Mesenchymal stem cell (in vitro differentiated cells and primary cell): ENCODE measurements at regions not wholly inside any gene's neighbourhood (a gene's known extent, or its start where the extent isn't known, plus 50 kb on each side); places are given as distances from the start of the nearest gene placed in this dataset.

Experiments used
- DNase-seq: peaks from one replicate; pipeline ENCODE4 v3.0.0-alpha.2; 2013
- H2AFZ ChIP-seq: one replicate; pipeline ENCODE4 v1.6.1; 2013; ENCODE audit warnings: low read depth, mild to moderate bottlenecking, control low read depth, inconsistent platforms, low read length, moderate library complexity
- H2AK5ac ChIP-seq: 2 replicates; pipeline ENCODE4 v1.6.1; 2013; ENCODE audit warnings: low read length, moderate library complexity, mild to moderate bottlenecking, inconsistent platforms; ENCODE audit not compliant: severe bottlenecking
- H2BK120ac ChIP-seq: one replicate; pipeline ENCODE4 v1.6.1; 2013; ENCODE audit warnings: low read depth, mild to moderate bottlenecking, inconsistent platforms, low read length, moderate library complexity
- H2BK12ac ChIP-seq, 2 experiments: one replicate each; pipeline ENCODE4 v1.6.1; 2013; ENCODE audit warnings: inconsistent platforms in 2 of 2, low read length in 2 of 2, mild to moderate bottlenecking in 2 of 2, moderate library complexity in 2 of 2, control low read depth in 1 of 2
- H2BK15ac ChIP-seq: one replicate; pipeline ENCODE4 v1.6.1; 2013; ENCODE audit warnings: mild to moderate bottlenecking, low read depth, inconsistent platforms; ENCODE audit not compliant: poor library complexity, severe bottlenecking
- H2BK5ac ChIP-seq: 2 replicates; pipeline ENCODE4 v1.6.1; 2013; ENCODE audit warnings: low read depth, mild to moderate bottlenecking, low read length, control low read depth, inconsistent platforms; ENCODE audit not compliant: poor library complexity, severe bottlenecking
- H3K14ac ChIP-seq, 2 experiments: one replicate each; pipeline ENCODE4 v1.6.1; 2013; ENCODE audit warnings: inconsistent platforms in 2 of 2, low read length in 2 of 2, control low read depth in 1 of 2, mild to moderate bottlenecking in 1 of 2, moderate library complexity in 1 of 2
- H3K18ac ChIP-seq, 2 experiments: one replicate each; pipeline ENCODE4 v1.6.1; 2013; ENCODE audit warnings: inconsistent platforms in 2 of 2, low read length in 2 of 2, control low read depth in 1 of 2, low read depth in 1 of 2, mild to moderate bottlenecking in 1 of 2
- H3K23ac ChIP-seq, 2 experiments: one replicate each; pipeline ENCODE4 v1.6.1; 2013; ENCODE audit warnings: inconsistent platforms in 2 of 2, low read length in 2 of 2, mild to moderate bottlenecking in 2 of 2, moderate library complexity in 2 of 2, control low read depth in 1 of 2
- H3K27ac ChIP-seq: 2 replicates; pipeline ENCODE4 v1.5.1; 2013; ENCODE audit warnings: mild to moderate bottlenecking, moderate library complexity, low read length, control low read depth, inconsistent platforms; ENCODE audit not compliant: poor library complexity, severe bottlenecking
- H3K27me3 ChIP-seq, 2 experiments: 2 replicates each; pipeline versions ENCODE4 v1.6.1 to v1.7.0; 2013; ENCODE audit warnings: low read length in 2 of 2, mild to moderate bottlenecking in 2 of 2, moderate library complexity in 2 of 2, control low read depth in 1 of 2, inconsistent platforms in 1 of 2; ENCODE audit not compliant: control insufficient read depth in 1 of 2, insufficient read depth in 1 of 2
- H3K36me3 ChIP-seq, 2 experiments: 2 replicates each; pipeline versions ENCODE4 v1.6.1 to v1.7.0; 2013; ENCODE audit warnings: low read length in 2 of 2, control low read depth in 1 of 2, inconsistent platforms in 1 of 2, low read depth in 1 of 2, mild to moderate bottlenecking in 1 of 2; ENCODE audit not compliant: insufficient read depth in 2 of 2, control insufficient read depth in 1 of 2
- H3K4ac ChIP-seq, 2 experiments: one replicate each; pipeline ENCODE4 v1.6.1; 2013; ENCODE audit warnings: inconsistent platforms in 2 of 2, low read length in 2 of 2, mild to moderate bottlenecking in 2 of 2, moderate library complexity in 2 of 2, control low read depth in 1 of 2, low read depth in 1 of 2
- H3K4me1 ChIP-seq: 2 replicates; pipeline ENCODE4 v1.6.1; 2013; ENCODE audit warnings: low read depth, low read length, control low read depth; ENCODE audit not compliant: control insufficient read depth, insufficient read depth
- H3K4me2 ChIP-seq: 2 replicates; pipeline ENCODE4 v1.6.1; 2013; ENCODE audit warnings: low read length, mild to moderate bottlenecking, inconsistent platforms; ENCODE audit not compliant: poor library complexity, severe bottlenecking
- H3K4me3 ChIP-seq, 2 experiments: 2 replicates each; pipeline versions ENCODE4 v1.5.1 to v1.7.0; 2013; ENCODE audit warnings: low read length in 2 of 2, mild to moderate bottlenecking in 2 of 2, control low read depth in 1 of 2, low read depth in 1 of 2; ENCODE audit not compliant: insufficient read depth in 1 of 2
- H3K79me1 ChIP-seq: replicated peaks from 2 replicates; pipeline ENCODE4 v1.6.1; 2013; ENCODE audit warnings: mild to moderate bottlenecking, control low read depth, low read length, inconsistent platforms; ENCODE audit not compliant: poor library complexity, severe bottlenecking
- H3K9ac ChIP-seq: 2 replicates; pipeline ENCODE4 v1.7.0; 2013; ENCODE audit warnings: mild to moderate bottlenecking, low read length, moderate library complexity
- H3K9me3 ChIP-seq: 2 replicates; pipeline ENCODE4 v1.7.0; 2013; ENCODE audit warnings: mild to moderate bottlenecking, low read length; ENCODE audit not compliant: control insufficient read depth
- H4K8ac ChIP-seq: one replicate; pipeline ENCODE4 v1.6.1; 2013; ENCODE audit warnings: inconsistent platforms, mild to moderate bottlenecking, low read length, moderate library complexity
- H4K91ac ChIP-seq: one replicate; pipeline ENCODE4 v1.6.1; 2013; ENCODE audit warnings: mild to moderate bottlenecking, low read length, inconsistent platforms
- WGBS: methylation state at CpG from one replicate; pipeline ENCODE4 v1.1.7; 2013; ENCODE audit warnings: mixed read lengths; 5-methylcytosine and 5-hydroxymethylcytosine counted together

GRCh38 chr3:23062582-23062981, 140.5 kb upstream of the UBE2E2 start:
- H4K8ac ChIP-seq: no peak overlapping the region
- H3K18ac ChIP-seq: no peak overlapping the region
- H3K9ac ChIP-seq: no peak overlapping the region
- H2BK5ac ChIP-seq: no peak overlapping the region
- H3K27ac ChIP-seq: no peak overlapping the region
- WGBS: 97% methylated on average over 1 of the region's 1 CpG
- DNase-seq: no peak
- no peak overlapping the region for H3K23ac ChIP-seq
- H3K4me3 ChIP-seq: no peak overlapping the region
- no peaks in the 10 kb centered on the region for H3K4me1 ChIP-seq
- no peak overlapping the region for H2BK12ac ChIP-seq
- no peak overlapping the region for H3K4me2 ChIP-seq
- H3K27me3 ChIP-seq: peaks cover 0 to 3% of the 10 kb centered on the region in 2 experiments
- no peak overlapping the region for H3K14ac ChIP-seq
- no peaks in the 10 kb centered on the region for H3K79me1 ChIP-seq
- no peak overlapping the region for H2BK120ac ChIP-seq
- peaks cover 3% of the 10 kb centered on the region for H3K9me3 ChIP-seq
- no peaks in the 10 kb centered on the region for H3K36me3 ChIP-seq
- H2BK15ac ChIP-seq: no peak overlapping the region
- no peak overlapping the region for H3K4ac ChIP-seq
- H2AK5ac ChIP-seq: no peak overlapping the region
- H2AFZ ChIP-seq: no peak overlapping the region
- no peak overlapping the region for H4K91ac ChIP-seq

DNA sequence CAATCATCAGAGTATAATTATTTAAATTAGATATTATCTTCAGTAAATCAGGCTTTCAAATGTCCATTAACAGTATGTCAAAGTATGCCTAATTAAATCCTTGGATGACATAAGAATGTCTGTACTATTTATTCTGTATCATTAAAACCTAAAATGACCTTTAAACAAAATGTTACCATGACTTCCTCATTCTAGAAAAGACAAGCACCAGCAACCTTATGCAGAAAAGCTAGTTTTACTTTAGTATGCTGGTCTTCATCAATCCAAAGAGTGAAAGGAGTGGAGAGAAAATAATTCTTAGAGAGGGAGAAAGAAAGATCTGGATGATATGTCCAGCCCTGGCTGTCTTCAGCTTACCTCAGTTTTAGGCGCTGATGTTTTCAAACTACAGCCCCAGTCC, 140.1 kb upstream of the UBE2E2 start:
- Histone ChIP-seq H3K23ac (no peak overlapping the region), H2BK5ac (no peak overlapping the region), H3K36me3 (no peaks in the 10 kb centered on the region), H2BK120ac (no peak overlapping the region), H3K4ac (no peak overlapping the region), H3K27me3 (peaks cover 0 to 3% of the 10 kb centered on the region in 2 experiments), H2AK5ac (no peak overlapping the region), H3K9ac (no peak overlapping the region), H3K4me3 (no peak overlapping the region), H3K79me1 (no peaks in the 10 kb centered on the region), H3K4me2 (no peak overlapping the region), H2AFZ (no peak overlapping the region), H2BK15ac (no peak overlapping the region), H3K18ac (no peak overlapping the region), H3K27ac (no peak overlapping the region), H4K91ac (no peak overlapping the region), H3K4me1 (peaks cover 2% of the 10 kb centered on the region), H4K8ac (no peak overlapping the region), H3K14ac (no peak overlapping the region), H3K9me3 (peaks cover 3% of the 10 kb centered on the region), H2BK12ac (no peak overlapping the region)
- 81% methylated on average over 1 of the region's 1 CpG for WGBS
- no peak for DNase-seq

DNA sequence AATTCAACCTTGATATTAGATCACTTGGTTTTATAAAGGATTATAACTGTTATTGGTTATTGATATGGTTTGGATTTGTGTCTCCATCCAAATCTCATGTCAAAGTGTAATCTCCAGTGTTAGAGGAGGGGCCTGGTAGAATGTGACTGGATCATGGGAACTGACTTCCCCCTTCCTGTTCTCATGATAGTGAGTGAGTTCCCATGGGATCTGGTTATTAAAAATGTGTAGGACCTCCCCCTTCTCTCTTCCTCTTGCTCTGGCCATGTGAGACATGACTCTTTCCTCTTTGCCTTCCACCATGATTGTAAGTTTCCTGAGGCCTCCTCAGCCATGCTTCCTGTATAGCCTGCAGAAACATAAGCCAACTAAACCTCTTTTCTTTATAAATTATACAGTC, 136.0 kb upstream of the UBE2E2 start:
- Histone ChIP-seq H3K27me3 (peaks cover 0 to 6% of the 10 kb centered on the region in 2 experiments), H3K14ac (no peak overlapping the region), H2BK5ac (no peak overlapping the region), H2BK12ac (no peak overlapping the region), H3K27ac (no peak overlapping the region), H3K9ac (no peak overlapping the region), H2AK5ac (no peak overlapping the region), H3K23ac (no peak overlapping the region), H2BK15ac (no peak overlapping the region), H4K91ac (no peak overlapping the region), H3K4me3 (no peak overlapping the region), H3K4me1 (peaks cover 2% of the 10 kb centered on the region), H3K9me3 (no peaks in the 10 kb centered on the region), H2AFZ (no peak overlapping the region), H3K4ac (no peak overlapping the region), H3K18ac (no peak overlapping the region), H4K8ac (no peak overlapping the region), H3K4me2 (no peak overlapping the region), H2BK120ac (no peak overlapping the region), H3K36me3 (no peaks in the 10 kb centered on the region), H3K79me1 (no peaks in the 10 kb centered on the region)
- DNase-seq: no peak

DNA sequence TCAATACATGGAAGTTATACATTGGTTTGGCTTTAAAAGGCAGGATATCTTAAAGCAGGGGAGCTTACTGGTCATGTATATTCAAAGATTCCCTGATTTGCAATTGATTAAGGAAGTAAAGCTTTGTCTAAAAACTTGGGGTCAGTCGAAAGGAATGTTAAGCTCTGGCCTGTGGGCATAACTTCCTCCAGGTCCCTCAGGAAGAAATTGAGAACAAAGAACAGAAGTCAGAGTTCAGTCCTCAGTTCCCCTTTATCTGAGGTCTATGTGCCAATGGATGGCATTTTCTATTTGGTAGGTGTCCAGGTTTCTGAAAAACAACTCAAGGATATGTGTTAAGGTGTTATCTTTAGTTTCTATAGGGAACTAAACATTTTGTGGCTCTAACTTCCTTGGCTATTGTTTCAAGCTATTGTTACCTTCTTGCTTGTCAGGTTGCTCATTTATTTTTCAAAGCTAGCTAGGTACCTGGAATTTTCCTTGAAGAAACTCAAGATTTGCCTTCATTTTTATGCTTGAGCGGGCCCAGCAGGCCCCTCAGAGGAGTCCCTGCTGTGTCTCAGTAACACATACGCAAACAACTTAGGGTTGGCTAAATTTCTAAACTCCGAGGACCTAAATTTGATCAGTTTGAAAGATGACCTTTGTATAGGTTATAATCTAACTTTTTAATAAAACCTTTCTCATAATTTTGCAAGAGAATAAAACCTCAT, 135.0 kb upstream of the UBE2E2 start:
- no peak for DNase-seq
- H2BK15ac ChIP-seq: no peak overlapping the region
- H2AFZ ChIP-seq: no peak overlapping the region
- no peak overlapping the region for H2AK5ac ChIP-seq
- H4K8ac ChIP-seq: no peak overlapping the region
- no peak overlapping the region for H3K23ac ChIP-seq
- H3K9me3 ChIP-seq: no peaks in the 10 kb centered on the region
- no peaks in the 10 kb centered on the region for H3K79me1 ChIP-seq
- H3K14ac ChIP-seq: no peak overlapping the region
- 39% methylated on average over 2 of the region's 4 CpGs for WGBS
- H3K4me3 ChIP-seq: no peak overlapping the region
- no peak overlapping the region for H2BK120ac ChIP-seq
- H3K4me2 ChIP-seq: peak overlapping the region; percentile 8
- no peak overlapping the region for H3K9ac ChIP-seq
- H3K18ac ChIP-seq: no peak overlapping the region
- H3K36me3 ChIP-seq: no peaks in the 10 kb centered on the region
- no peak overlapping the region for H2BK5ac ChIP-seq
- H3K27ac ChIP-seq: no peak overlapping the region
- no peak overlapping the region for H2BK12ac ChIP-seq
- no peak overlapping the region for H3K4ac ChIP-seq
- peaks cover 0 to 4% of the 10 kb centered on the region in 2 experiments for H3K27me3 ChIP-seq
- peaks cover 2% of the 10 kb centered on the region for H3K4me1 ChIP-seq
- no peak overlapping the region for H4K91ac ChIP-seq
